HEK293 (cell line): ENCODE measurements at regions not wholly inside any gene's neighbourhood (a gene's known extent, or its start where the extent isn't known, plus 50 kb on each side); places are given as distances from the start of the nearest gene placed in this dataset.

Experiments used
- CTCF ChIA-PET: fragments of 350-600 bp; formaldehyde crosslinking; extraction: SDS; loops from one replicate; lab custom pipeline; 2021; ENCODE audit warnings: antibody characterized with exemption; lab: Yijun Ruan, JAX
- POLR2A ChIA-PET: fragments of 300-600 bp; formaldehyde crosslinking; extraction: SDS; loops from one replicate; lab custom pipeline; 2020; ENCODE audit warnings: antibody characterized with exemption, inconsistent platforms; lab: Yijun Ruan, JAX
- H3K27ac ChIP-seq: fragments of 200-500 bp; sonication (Bioruptor generic); 2 replicates; pipeline ENCODE4 v1.5.1; 2014; ENCODE audit warnings: low read depth, low read length, control low read depth, inconsistent platforms; ENCODE audit errors: extremely low read depth
- H3K36me3 ChIP-seq, 2 experiments: fragments of 200-500 bp in 1 of 2; sonication (Bioruptor generic) in 1 of 2; 1 replicate in 1 of 2; 2 replicates in 1 of 2; pipeline ENCODE4 v1.5.1; 2014 to 2017; ENCODE audit warnings: inconsistent platforms in 2 of 2, low read length in 2 of 2; ENCODE audit not compliant: control insufficient read depth in 2 of 2, insufficient read depth in 1 of 2
- H3K4me1 ChIP-seq: fragments of 200-500 bp; sonication (Bioruptor generic); 2 replicates; pipeline ENCODE4 v1.5.1; 2014; ENCODE audit warnings: mild to moderate bottlenecking, low read length, inconsistent platforms; ENCODE audit not compliant: control insufficient read depth, insufficient read depth
- H3K4me3 ChIP-seq: 2 replicates; pipeline ENCODE4 v1.5.1; 2011; ENCODE audit warnings: low read depth, mild to moderate bottlenecking, control low read depth, low read length, moderate library complexity
- H3K9me3 ChIP-seq: fragments of 200-500 bp; sonication (Bioruptor generic); 2 replicates; pipeline ENCODE4 v1.5.1; 2014; ENCODE audit warnings: low read depth, low read length, inconsistent platforms; ENCODE audit not compliant: control insufficient read depth, insufficient read depth
- INSM2 ChIP-seq: fragments of 450-650 bp; formaldehyde crosslinking; IDR thresholded peaks from 2 replicates; pipeline ENCODE4 v1.5.1; 2016; ENCODE audit warnings: missing biosample characterization, missing genetic modification characterization
- PBX3 ChIP-seq: sonication (generic); formaldehyde crosslinking; IDR thresholded peaks from 2 replicates; pipeline ENCODE4 v1.8.1; 2022; ENCODE audit warnings: mild to moderate bottlenecking, moderate library complexity, missing genetic modification reagents
- PRDM6 ChIP-seq: fragments of 450-650 bp; formaldehyde crosslinking; IDR thresholded peaks from 2 replicates; pipeline ENCODE4 v1.5.1; 2017; ENCODE audit warnings: missing biosample characterization, missing genetic modification characterization
- RBAK ChIP-seq: fragments of 450-650 bp; formaldehyde crosslinking; IDR thresholded peaks from 2 replicates; pipeline ENCODE4 v1.5.1; 2016; ENCODE audit warnings: missing biosample characterization, missing genetic modification characterization
- REST ChIP-seq: fragments of 450-650 bp; formaldehyde crosslinking; IDR thresholded peaks from 2 replicates; pipeline ENCODE4 v1.5.1; 2016; ENCODE audit warnings: missing biosample characterization, missing genetic modification characterization
- ZBTB44 ChIP-seq: fragments of 450-650 bp; IDR thresholded peaks from 2 replicates; pipeline ENCODE4 v1.5.1; 2018; ENCODE audit warnings: missing biosample characterization, mild to moderate bottlenecking, missing genetic modification characterization
- ZFP37 ChIP-seq: fragments of 450-650 bp; formaldehyde crosslinking; IDR thresholded peaks from 2 replicates; pipeline ENCODE4 v1.5.1; 2016; ENCODE audit warnings: missing biosample characterization, missing genetic modification characterization
- ZNF169 ChIP-seq: fragments of 450-650 bp; formaldehyde crosslinking; IDR thresholded peaks from 2 replicates; pipeline ENCODE4 v1.5.1; 2016; ENCODE audit warnings: missing biosample characterization, missing genetic modification characterization
- ZNF416 ChIP-seq: fragments of 450-650 bp; formaldehyde crosslinking; IDR thresholded peaks from 2 replicates; pipeline ENCODE4 v1.5.1; 2016; ENCODE audit warnings: missing biosample characterization, missing genetic modification characterization
- ZNF518A ChIP-seq: fragments of 450-650 bp; formaldehyde crosslinking; conservative IDR thresholded peaks from 2 replicates; pipeline ENCODE4 v1.5.1; 2016; ENCODE audit warnings: low read depth, missing biosample characterization, missing genetic modification characterization
- ZNF561 ChIP-seq: fragments of 450-650 bp; IDR thresholded peaks from 2 replicates; pipeline ENCODE4 v1.5.1; 2018; ENCODE audit warnings: missing biosample characterization, missing genetic modification characterization, borderline replicate concordance
- ZNF785 ChIP-seq: fragments of 450-650 bp; formaldehyde crosslinking; IDR thresholded peaks from 2 replicates; pipeline ENCODE4 v1.5.1; 2016; ENCODE audit warnings: missing biosample characterization, missing genetic modification characterization

- TF ChIP-seq PBX3 (no peak), ZNF561 (tag by site-specific recombination) (no peak), ZFP37 (no peak), INSM2 (no peak), ZNF169 (tag by site-specific recombination) (no peak), PRDM6 (no peak), ZNF518A (tag by site-specific recombination) (no peak)
Observed at GRCh38 chr12:38141861-38142260, 174.7 kb upstream of the ALG10B start (continued).

GRCh38 chr12:38142974-38143373 is 173.6 kb upstream of the ALG10B start:
- Histone ChIP-seq H3K27ac (no peak overlapping the region), H3K36me3 (no peaks in the 10 kb centered on the region), H3K4me1 (no peaks in the 10 kb centered on the region), H3K9me3 (no peaks in the 10 kb centered on the region), H3K4me3 (no peak overlapping the region)
- ChIA-PET POLR2A (no interaction called here), CTCF (no interaction called here)
- TF ChIP-seq ZNF416 (no peak), RBAK (tag by site-specific recombination) (no peak), ZNF785 (tag by site-specific recombination) (no peak), REST (tag by site-specific recombination) (no peak), ZBTB44 (tag by site-specific recombination) (no peak), PRDM6 (no peak)
